ENCODE measurements at regions not wholly inside any gene's neighbourhood (a gene's known extent, or its start where the extent isn't known, plus 50 kb on each side); places are given as distances from the start of the nearest gene placed in this dataset.

- no peak for DNase-seq
Observed at GRCh38 chr2:857937-858336, 92.7 kb upstream of the SNTG2 start.

GRCh38 chr2:857081-857480, 93.6 kb upstream of the SNTG2 start:
- DNase-seq = no peak

GRCh38 chr2:856456-856855, 94.2 kb upstream of the SNTG2 start:
- DNase-seq = no peak

GRCh38 chr2:856041-856440, 94.6 kb upstream of the SNTG2 start:
- no peak for DNase-seq

GRCh38 chr2:855177-855576, 95.5 kb upstream of the SNTG2 start:
- DNase-seq = no peak

GRCh38 chr2:854460-854859, 96.2 kb upstream of the SNTG2 start:
- DNase-seq = peak; percentile 12

GRCh38 chr2:853203-853870, 97.3 kb upstream of the SNTG2 start:
- DNase-seq = no peak

- DNase-seq = no peak
Observed at GRCh38 chr2:852168-852567, 98.5 kb upstream of the SNTG2 start.

GRCh38 chr2:851680-852079, 99.0 kb upstream of the SNTG2 start:
- no peak for DNase-seq

- no peak for DNase-seq
Observed at GRCh38 chr2:851078-851477, 99.6 kb upstream of the SNTG2 start.

- DNase-seq = no peak
Observed at GRCh38 chr2:850429-850828, 100.2 kb upstream of the SNTG2 start.

GRCh38 chr2:848099-848498, 102.5 kb upstream of the SNTG2 start:
- no peak for DNase-seq

- no peak for DNase-seq
Observed at GRCh38 chr2:847669-848068, 103.0 kb upstream of the SNTG2 start.

- no peak for DNase-seq
Observed at GRCh38 chr2:844715-845114, 105.9 kb upstream of the SNTG2 start.

- DNase-seq = no peak
Observed at GRCh38 chr2:842151-842803, 108.4 kb upstream of the SNTG2 start.

GRCh38 chr2:841036-841435, 109.6 kb upstream of the SNTG2 start:
- no peak for DNase-seq

GRCh38 chr2:834233-834632, 116.4 kb upstream of the SNTG2 start:
- no peak for DNase-seq

- no peak for DNase-seq
Observed at GRCh38 chr2:833180-833579, 117.5 kb upstream of the SNTG2 start.

- no peak for DNase-seq
Observed at GRCh38 chr2:832635-833034, 118.0 kb upstream of the SNTG2 start.

GRCh38 chr2:831622-832021, 119.0 kb upstream of the SNTG2 start:
- no peak for DNase-seq

GRCh38 chr2:831225-831536, 119.5 kb upstream of the SNTG2 start:
- DNase-seq = no peak

GRCh38 chr2:830419-831224, 120.0 kb upstream of the SNTG2 start:
- no peak for DNase-seq

- no peak for DNase-seq
Observed at GRCh38 chr2:829047-829446, 121.6 kb upstream of the SNTG2 start.

GRCh38 chr2:824954-825353, 125.7 kb upstream of the SNTG2 start:
- no peak for DNase-seq

Measured in GDM1 (cell line).